GM18907 (cell line): ENCODE measurements at regions not wholly inside any gene's neighbourhood (a gene's known extent, or its start where the extent isn't known, plus 50 kb on each side); places are given as distances from the start of the nearest gene placed in this dataset.
"Not testable (repeated sequence)": the region's sequence is repeated elsewhere in the genome, so short reads cannot be mapped to it uniquely, and the experiment has no call there.

Source experiments
- ATAC-seq: cut with Tn5 transposase; IDR thresholded peaks from one replicate; pipeline ENCODE4 v1.9.1; 2021; ENCODE audit warnings: mild to moderate bottlenecking, moderate library complexity; ENCODE audit not compliant: unreplicated experiment

GRCh38 chr20:36082315-36082915 lies 72.1 kb upstream of the EPB41L1 start:
- ATAC-seq = no peak

- ATAC-seq = not testable (repeated sequence)
Observed at GRCh38 chr20:36083200-36083599, 71.3 kb upstream of the EPB41L1 start.

- ATAC-seq = no peak
Observed at GRCh38 chr20:36084356-36084755, 70.2 kb upstream of the EPB41L1 start.

- ATAC-seq = no peak
Observed at GRCh38 chr20:36084897-36085613, 69.5 kb upstream of the EPB41L1 start.

- no peak for ATAC-seq
Observed at GRCh38 chr20:36085686-36086267, 68.8 kb upstream of the EPB41L1 start.

- no peak for ATAC-seq
Observed at GRCh38 chr20:36086767-36087166, 67.8 kb upstream of the EPB41L1 start.

GRCh38 chr20:36090223-36090622 lies 64.3 kb upstream of the EPB41L1 start:
- ATAC-seq = no peak

GRCh38 chr20:36091561-36092397 lies 62.8 kb upstream of the EPB41L1 start:
- no peak for ATAC-seq

GRCh38 chr20:36092398-36093024 lies 62.0 kb upstream of the EPB41L1 start:
- no peak for ATAC-seq

GRCh38 chr20:36093025-36093803 lies 61.3 kb upstream of the EPB41L1 start:
- no peak for ATAC-seq

- no peak for ATAC-seq
Observed at GRCh38 chr20:36093804-36094145, 60.8 kb upstream of the EPB41L1 start.

GRCh38 chr20:36094497-36094896 lies 60.0 kb upstream of the EPB41L1 start:
- ATAC-seq = no peak

GRCh38 chr20:36096435-36096834 lies 58.1 kb upstream of the EPB41L1 start:
- ATAC-seq = no peak

GRCh38 chr20:36097337-36098151 lies 57.0 kb upstream of the EPB41L1 start:
- no peak for ATAC-seq

GRCh38 chr20:36098364-36098763 lies 56.2 kb upstream of the EPB41L1 start:
- ATAC-seq = peak; percentile 54

GRCh38 chr20:36099106-36099505 lies 55.4 kb upstream of the EPB41L1 start:
- no peak for ATAC-seq

GRCh38 chr20:36101192-36101591 lies 53.3 kb upstream of the EPB41L1 start:
- ATAC-seq = no peak

- ATAC-seq = no peak
Observed at GRCh38 chr20:36102306-36102705, 52.2 kb upstream of the EPB41L1 start.

- ATAC-seq = no peak
Observed at GRCh38 chr20:36102809-36103596, 51.5 kb upstream of the EPB41L1 start.
